Islet of Langerhans (tissue), 1 donor: ENCODE measurements at regions not wholly inside any gene's neighbourhood (a gene's known extent, or its start where the extent isn't known, plus 50 kb on each side); places are given as distances from the start of the nearest gene placed in this dataset.
"Not testable (repeated sequence)": the region's sequence is repeated elsewhere in the genome, so short reads cannot be mapped to it uniquely, and the experiment has no call there.

Source experiments
- FAIRE-seq: peaks from one replicate; lab custom pipeline; 2011; peaks lifted over from hg19 to GRCh38; lab: Jason Lieb, UNC

DNA sequence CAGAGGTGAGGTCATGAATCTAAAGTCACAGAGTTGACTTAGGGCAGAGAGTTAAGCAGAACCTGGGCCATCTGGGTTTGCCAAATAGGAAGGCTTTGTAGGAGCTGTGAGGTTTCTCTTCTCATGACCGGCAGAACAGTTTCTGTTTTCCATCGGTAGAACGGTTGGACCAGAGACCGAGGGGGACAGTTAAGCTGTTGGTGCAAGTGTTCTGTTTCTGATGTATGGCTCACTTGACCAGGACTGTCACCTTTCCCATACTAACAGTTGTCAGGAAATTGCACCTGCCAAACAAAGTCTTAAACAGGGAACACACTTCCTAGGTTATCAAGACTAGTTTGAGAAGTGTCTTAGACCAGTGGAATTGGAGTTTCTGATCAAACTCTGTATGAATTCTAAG, 158.3 kb downstream of the PDCD6IP start:
- FAIRE-seq = no peak

DNA sequence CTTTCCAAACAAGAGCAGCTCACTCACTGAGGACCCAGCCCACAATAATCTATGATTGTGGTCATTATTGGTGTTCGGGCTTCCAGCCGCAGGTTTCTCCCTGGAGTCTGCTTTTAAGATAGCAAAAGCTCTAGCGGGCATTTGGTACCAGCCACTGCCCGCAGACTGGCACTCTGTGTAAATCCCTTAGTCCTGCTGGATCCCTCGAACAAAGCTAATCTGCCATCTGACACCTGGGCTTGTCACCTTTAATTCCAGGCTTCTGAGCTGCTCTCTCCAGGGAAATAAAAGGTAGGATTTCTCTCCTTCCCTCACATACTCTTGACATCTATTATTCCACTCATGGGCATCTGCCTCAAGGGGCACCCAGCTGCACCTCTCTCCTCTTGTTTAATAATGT, 158.7 kb downstream of the PDCD6IP start:
- FAIRE-seq = no peak

DNA sequence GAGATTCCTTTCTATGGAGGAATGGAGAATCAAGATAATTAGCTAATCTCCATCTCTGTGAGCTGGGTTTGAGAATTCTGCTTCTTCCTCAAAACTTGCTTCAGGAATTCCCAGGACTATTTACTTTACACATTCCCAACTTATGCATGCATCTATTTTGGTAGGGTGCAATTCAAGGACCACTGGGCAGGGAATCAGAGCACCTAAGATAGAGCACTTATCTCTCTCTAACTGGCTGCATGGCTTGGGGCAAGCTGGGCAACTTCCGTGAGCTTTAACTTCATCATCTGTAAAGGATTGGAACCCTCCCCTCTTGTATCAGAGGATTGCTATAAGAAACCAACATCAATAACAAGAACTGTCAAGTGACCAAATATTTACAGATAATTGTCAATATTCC, 160.2 kb downstream of the PDCD6IP start:
- no peak for FAIRE-seq

DNA sequence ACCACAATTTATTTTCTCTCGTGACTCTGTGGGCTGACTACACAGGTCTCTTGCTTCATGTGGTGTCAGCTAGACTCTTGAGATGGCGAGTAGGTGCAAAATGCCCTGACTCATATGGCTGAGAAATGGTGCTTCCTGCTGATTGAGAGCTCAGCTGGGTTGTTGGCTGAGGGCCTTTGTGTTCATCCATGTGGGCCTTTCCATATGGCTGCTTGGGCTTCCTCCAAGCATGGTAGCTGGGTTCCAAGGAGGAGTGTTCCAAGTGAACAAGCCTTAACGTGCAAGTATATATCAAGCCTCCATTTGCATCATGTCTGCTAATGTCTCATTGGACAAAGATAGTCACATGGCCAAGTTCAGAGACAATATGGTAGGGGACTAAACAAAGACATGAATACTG, 164.0 kb downstream of the PDCD6IP start:
- no peak for FAIRE-seq

DNA sequence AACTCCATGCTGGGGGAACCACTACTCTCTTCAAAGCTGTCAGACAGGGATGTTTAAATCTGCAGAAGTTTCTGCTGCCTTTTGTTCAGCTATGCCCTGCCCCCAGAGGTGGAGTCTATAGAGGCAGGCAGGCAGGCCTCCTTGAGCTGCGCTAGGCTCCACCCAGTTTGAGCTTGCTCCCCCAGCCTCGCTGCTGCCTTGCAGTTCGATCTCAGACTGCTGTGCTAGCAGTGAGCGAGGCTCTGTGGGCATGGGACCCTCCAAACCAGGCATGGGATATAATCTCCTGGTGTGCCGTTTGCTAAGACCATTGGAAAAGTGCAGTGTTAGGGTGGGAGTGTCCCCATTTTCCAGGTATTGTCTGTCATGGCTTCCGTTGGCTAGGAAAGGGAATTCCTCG, 171.8 kb downstream of the PDCD6IP start:
- not testable (repeated sequence) for FAIRE-seq

DNA sequence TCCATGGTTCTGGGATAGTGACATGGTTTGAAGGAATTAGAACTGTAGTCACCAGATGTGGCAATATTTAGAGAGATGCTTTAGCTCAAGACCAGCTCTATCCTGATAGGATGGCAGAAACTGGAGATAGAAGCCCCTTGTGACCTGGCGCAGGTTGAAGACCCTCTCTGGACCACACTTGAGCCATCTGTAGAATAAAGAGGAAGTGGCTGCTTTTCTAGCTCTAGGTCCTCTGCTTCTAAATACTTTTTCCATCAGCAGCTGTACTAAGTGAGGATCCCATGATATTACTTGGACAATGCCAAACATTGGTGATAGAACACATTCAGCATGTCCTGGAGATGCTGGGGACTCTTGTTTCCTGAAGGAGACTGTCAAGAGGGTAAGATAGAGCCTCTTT, 172.6 kb downstream of the PDCD6IP start:
- FAIRE-seq = no peak

DNA sequence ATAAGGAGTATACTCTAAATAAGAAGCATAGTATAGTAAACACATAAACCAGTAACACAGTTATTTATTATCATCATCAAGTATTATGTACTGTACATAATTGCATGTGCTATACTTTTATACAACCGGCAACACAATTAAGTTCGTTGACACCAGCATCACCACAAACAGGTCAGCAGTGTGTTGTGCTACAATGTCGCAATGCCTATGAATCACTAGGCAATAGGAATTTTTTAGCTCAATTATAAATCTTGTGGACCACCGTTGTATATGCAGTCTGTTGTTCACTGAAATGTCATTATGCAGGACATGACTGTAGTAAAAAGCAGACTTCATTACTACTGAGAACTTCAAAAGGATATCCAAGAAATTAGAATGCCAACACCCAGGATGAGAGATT, 177.0 kb downstream of the PDCD6IP start:
- FAIRE-seq = no peak

DNA sequence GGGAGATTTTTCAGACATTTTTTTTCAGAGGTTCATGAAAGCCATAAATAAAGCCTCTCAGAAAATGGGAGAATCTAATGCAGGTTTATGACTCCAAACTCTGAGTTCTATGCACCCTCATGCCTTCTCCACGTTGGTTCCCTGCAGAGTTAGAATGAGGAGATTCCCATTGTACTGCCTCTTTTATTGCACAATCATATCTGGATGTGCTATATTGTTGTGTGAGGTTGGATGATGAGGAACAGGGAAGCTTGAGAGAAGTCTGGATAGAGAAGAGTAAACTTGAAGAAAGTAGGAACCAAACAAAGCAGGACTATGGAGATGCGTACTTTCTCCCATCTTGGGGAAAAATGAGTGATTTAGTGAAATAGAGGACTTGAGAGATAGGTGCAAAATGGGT, 178.8 kb downstream of the PDCD6IP start:
- no peak for FAIRE-seq

DNA sequence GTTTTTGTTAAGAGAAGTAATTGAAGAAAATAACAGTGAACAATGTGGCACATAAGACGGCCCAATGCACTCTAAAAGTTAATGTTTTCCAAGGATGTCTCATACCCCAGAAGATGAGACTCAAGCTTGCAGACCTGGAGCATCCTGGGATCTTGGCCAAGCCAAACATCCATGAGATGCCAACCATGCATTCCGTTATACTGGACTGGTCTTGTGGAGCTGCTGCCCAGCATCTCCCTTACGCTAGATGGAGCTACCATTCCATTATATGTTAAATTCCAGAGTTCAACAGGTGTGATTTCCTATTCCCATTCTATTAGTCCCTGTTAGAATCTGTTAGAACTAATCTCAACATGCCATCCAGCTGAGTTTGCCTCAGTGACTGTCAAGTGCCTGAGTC, 181.8 kb downstream of the PDCD6IP start:
- FAIRE-seq = peak; percentile 53

DNA sequence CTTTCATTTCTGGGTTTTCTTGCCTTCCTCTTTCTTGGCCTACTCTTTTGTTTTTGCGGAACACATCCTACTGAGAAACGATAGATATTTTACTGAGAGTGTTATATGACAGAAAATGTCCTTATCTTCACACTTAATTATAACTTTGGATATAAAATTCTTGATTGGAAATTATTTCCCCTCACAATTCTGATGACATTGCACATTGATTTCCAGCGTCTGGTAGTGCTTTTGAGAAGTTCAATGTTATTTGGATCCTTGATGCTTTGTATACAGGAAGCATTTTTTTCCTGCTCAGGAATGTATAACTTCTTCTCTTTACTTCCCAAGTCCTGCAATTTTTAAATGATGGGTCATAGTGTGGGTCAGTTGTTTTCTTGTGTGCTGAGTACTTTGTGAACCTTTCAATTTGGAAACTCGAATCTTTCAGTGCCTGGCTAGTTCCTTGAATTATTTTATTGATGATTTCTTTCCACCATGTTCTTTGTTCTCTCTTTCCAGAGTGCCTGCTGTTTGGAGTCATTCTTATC, 183.9 kb downstream of the PDCD6IP start:
- no peak for FAIRE-seq

DNA sequence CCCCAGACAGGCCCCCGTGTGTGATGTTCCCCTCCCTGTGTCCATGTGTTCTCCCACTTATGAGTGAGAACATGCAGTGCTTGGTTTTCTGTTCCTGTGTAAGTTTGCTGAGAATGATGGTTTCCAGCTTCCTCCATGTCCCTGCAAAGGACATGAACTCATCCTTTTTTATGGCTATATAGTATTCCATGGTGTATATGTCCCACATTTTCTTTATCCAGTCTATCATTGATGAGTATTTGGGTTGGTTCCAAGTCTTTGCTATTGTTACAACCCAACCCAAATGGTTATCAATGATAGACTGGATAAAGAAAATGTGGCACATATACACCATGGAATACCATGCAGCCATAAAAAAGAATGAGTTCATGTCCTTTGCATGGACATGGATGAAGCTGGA, 184.5 kb downstream of the PDCD6IP start:
- FAIRE-seq = not testable (repeated sequence)

DNA sequence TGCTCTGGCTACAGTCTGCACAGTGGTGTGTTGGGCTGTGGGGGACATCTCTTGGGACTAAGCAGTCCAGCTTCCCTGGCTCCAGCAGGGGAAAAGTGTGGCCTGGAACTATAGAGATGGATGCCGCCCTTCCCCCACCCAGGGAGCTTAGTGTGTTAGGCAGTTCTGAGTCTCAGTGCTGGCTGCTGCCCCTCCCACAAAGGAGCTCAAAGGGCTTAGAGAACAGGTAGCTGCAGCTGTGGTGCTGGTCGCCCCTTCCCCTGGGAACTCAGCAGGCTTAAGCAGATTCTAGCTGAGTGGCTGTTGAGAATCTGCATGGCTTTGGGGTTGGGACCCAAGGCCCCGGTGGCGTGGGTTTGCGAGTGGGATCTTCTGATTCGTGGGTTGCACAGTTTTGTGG, 190.8 kb downstream of the PDCD6IP start:
- FAIRE-seq = no peak

DNA sequence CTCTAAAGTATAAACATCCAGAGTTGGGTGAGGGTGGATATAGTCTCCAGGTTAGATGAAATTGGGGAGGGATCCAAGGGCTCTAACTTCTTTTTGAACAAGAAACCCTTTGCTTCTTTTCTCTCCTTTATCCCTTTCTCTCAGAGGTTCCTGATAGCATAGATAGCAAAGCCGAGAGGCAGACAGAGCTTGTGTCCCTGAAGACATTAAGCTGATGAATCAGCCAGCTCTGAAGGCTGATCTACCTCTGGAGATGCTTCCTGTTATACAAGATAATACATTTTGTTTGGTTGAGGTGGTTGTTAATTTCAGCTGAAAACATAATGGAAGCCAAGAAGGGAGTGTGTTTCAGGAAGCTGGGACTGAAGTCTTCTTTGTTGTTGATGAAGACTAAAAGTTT, 193.2 kb downstream of the PDCD6IP start:
- FAIRE-seq = no peak

DNA sequence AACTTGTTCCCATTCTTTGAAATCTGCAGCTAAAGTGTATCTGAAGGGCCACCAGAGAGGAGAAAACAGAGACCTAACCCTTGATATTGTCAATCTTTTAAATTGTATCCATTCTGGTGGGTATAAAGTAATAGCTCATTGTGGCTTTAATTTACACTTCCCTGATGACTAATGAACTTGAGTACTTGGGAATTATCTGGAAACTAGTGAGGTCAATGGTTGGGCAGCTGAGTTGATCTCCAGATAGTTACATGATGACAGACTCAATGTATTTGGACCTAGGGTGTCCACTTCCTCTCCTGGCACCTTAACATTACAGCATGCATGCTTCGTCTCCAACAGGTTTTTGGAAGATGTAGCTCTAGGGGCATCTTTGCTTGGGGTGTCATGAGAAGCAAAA, 195.2 kb downstream of the PDCD6IP start:
- no peak for FAIRE-seq

DNA sequence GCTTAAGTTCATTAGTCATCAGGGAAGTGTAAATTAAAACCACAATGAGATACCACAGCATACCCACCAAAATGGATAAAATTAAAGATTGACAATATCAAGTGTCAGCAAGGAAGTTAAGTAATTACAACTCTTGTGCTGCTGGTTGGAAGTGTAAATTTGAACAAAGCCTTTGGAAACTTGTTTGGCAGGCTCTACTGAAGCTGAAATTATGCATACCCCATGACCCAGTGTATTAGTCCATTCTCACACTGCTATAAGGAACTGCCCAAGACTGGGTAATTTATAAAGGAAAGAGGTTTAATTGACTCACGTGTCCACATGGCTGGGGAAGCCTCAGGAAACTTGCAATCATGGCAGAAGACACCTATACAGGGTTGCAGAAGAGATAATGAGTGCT, 196.1 kb downstream of the PDCD6IP start:
- FAIRE-seq = no peak

DNA sequence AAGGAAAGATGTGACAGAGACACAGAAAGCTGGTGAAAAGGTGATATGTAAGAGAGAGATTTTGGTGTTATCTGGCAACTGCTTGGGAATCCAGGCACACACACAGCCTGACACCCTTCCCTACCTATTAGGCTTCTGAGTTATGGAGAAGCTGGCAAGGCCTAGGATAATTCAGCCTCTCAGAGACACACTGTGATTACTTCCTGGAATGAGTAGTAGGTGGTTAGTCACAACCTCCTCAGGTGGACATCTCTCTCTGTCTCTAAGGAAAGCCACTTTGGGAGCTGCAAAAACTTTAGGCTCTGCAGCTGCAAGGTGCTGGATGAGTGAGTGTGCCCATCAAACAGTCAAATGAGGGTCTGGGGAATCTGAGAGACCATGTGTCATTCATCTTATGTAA, 201.9 kb downstream of the PDCD6IP start:
- FAIRE-seq = no peak

DNA sequence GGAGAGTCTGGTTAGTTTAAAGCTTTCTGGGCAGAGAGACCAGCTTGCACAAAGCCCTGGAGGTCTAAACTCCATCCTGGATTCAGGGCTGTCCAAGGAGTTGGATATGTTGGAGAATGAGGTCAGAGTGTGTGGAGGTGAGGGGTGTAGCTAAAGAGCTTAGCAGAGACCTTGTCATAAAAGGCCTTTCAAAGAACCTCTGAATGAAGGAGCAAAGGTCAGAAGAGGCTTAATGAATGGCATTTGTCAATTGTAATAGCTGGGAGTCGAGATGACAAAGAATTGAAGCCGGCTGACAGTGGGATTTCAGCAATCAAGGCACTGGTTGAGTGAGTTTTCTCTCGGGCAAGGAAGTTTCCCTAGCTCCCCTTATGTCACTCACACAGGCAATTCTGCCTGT, 202.6 kb downstream of the PDCD6IP start:
- no peak for FAIRE-seq

DNA sequence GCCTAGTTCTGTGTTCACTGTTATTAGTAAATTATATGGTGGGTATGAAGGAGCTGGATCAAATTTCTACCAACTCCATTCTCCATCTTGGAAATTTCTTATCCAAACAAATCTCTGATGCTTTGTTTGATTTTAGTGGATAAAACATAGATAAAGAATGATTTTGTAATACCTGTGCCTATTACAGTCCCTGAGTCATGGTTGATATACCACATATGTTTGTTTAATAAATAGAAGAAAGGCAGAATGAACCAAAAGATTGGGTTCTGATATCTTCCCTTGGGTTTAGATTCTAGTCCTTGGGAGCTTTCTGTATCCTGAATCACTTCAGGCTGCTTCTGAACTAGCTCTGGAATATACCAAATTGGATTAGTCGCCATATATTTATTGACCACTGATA, 203.6 kb downstream of the PDCD6IP start:
- FAIRE-seq = no peak

DNA sequence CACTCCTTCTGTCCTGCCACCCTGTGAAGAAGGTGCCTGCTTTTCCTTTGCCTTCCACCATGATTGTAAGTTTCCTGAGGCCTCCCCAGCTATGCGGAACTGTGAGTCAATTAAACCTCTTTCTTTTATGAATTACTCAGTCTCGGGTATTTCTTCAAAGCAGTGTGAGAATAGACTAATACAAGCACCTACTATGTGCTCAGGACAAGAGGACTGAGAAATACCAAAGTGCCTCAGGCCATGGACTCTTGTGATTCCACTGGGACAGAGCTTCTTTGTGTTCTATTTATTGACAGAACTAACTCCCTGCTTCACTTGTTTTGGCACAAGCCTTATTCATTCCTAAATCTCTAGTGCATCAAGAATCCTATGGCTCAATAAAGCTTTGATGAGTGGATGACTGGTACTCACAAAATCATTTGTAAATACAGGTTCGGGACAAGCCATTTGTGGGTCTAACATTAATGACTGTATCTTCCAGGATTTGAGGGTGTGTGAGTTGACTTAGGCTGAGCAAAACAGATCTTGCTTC, 204.2 kb downstream of the PDCD6IP start:
- no peak for FAIRE-seq

DNA sequence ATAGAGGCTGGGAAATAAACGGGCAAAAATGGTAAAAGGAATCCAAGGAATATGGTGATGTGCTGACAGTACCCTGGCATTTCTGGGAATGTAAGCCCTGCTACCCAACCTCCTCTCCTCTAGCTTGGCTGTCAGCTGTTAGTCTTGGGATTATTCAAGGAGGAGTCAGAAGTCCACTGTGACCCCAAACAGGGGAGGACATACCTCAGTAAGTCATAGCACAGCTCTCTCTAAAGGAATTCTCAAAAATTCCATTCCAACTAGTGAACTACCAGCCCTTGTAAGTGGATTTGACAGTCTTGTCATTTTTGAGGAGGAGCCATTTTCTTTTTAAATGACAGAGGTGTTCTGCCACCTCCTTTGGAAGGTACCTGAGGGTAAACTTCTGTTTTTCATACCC, 207.5 kb downstream of the PDCD6IP start:
- FAIRE-seq = no peak

DNA sequence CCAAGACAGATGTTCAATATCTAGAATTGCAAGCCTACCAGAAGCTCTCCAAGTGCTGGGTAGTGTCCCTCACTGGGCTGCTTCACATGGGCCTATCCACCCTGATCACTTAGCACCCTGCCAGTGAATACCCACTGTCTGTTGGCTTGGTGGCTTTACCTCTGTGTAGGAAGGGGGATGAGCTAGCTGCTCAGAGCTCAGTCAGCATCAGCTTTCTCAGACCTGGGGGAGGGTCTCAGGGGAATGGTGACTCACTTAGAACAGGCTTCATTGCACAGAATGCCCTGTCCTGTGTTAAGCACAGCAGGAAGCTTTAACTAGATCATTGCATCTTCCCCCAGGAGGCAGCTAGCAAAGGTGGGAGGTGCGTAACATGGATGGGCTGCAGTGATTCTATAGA, 209.8 kb downstream of the PDCD6IP start:
- no peak for FAIRE-seq

DNA sequence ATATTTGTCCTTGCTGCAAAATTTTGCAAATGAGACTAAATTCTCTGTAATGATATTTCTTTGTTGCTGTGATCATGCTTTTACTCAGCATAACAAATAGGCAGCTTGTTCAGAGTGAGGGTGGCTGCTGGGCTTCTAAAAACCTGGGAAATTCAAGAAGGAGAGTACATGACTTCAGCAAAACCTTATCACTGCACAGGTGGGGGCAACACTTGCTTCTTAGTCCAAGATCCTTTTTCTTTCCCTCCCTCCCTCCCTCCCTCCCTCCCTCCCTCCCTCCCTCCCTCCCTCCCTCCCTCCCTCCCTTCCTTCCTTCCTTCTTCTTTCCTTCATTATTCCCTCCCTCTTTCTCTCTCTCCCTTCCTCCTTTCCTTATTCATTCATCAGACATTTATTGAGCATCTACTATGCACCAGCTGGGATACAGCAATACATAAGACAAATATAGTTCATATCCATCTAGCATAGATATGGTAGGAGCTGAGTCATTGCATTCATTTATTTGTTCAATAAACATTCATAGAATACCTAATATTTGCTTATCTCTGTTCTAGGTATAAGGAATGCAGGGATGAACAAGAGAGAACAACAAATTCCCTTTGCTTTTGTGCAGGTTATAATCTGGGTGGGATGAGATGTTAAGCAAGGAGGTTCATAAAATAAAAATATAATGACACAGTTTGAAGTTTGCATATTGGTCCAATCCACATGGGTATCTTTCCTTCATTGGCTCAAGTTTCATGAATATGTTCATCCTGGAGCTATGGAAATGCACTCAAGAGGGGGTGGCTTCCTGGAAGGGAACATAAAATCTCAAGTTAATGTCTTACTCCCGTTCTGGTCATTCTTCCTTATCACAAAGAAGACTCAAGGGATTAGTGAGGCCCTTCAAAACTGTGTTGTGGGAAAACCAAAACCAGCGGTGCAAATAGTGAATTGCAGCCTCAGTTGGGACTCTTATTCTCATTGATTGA, 210.7 kb downstream of the PDCD6IP start:
- FAIRE-seq = no peak

DNA sequence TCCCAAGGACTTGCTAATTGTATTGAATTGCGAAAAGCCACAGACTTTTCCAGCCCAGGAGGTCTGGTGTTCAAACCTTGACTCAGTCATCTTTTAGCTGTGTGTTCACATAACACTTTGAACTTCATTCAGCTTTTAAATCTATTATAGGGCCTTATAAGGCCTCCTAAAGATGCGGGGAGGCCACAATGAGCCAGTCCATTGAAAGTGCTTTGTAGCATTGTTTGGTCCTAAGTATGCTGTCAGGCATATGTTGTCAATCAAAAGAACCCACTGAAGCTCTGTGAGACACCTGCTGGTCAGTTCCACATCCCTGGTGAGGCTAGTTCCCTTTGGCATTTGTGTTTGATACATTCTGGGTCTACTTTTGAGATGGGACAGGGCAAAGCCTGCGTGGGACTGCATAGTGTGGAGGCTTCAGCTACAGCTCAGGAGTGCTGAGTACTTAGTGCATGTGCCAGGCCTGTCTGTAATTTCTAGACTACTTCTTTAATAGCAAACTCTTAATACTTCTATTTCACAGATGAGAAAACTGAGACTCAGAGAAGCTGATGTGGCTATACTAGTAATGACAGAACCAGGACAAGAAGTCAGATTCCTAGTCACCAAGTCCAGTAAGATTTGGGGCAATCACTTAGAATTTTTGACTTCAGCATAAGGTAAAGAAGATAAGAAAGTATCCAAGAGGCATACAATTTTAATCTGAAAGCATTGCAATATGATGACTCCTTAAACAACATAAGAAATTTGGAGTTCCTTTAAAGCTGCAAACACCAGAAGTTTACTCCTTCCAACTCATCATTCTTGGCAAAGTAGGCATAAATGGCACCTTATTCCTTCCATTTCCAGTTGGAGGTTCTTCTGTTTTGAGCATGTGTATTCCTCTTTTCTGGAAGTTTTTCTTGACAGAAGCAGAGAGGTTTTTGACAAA, 213.0 kb downstream of the PDCD6IP start:
- no peak for FAIRE-seq
